ENCODE measurements at regions not wholly inside any gene's neighbourhood (a gene's known extent, or its start where the extent isn't known, plus 50 kb on each side); places are given as distances from the start of the nearest gene placed in this dataset.

GRCh38 chr16:51436742-51437141 is 285.7 kb upstream of the SALL1 start:
- no peak for DNase-seq (ENCODE audit: low read depth)

GRCh38 chr16:51434567-51435198 is 283.6 kb upstream of the SALL1 start:
- no peak for DNase-seq (ENCODE audit: low read depth)

- no peak for DNase-seq (ENCODE audit: low read depth)
These were observed 282.5 kb upstream of the SALL1 start for GRCh38 chr16:51433599-51433998.

DNA sequence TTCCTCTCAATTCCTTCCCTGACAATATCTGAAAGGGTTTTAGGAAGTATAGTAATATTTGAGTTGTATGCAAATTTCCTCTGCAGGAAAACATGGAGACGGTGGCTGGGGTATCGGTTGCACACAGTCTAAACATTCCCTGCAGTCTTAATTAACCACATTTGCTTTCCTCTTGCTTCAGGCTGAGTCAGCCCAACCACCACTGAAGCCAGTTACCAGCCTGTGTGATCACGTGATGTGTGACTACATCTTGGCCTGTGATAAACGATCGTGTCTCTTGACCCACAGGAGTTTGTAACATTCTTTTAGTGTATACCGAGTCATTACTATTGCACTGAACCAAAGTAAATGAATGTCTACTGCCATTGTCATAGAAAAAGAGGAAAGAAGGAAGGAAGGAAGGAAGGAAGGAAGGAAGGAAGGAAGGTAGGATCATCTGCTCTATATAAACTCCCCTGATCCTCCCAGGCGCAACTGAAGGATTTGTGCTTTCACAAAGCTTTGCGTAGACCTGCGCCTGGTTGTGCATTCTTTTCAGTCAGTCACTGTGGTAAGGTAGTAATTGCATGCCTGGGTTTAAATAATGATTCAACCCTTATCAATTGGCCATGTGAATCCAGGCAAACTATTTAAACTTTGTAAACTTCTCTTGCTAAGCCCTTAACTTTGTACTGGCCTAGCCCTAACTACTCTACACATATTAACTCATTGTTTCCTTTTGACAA is 280.6 kb upstream of the SALL1 start:
- DNase-seq (ENCODE audit: low read depth): peak; percentile 88

DNA sequence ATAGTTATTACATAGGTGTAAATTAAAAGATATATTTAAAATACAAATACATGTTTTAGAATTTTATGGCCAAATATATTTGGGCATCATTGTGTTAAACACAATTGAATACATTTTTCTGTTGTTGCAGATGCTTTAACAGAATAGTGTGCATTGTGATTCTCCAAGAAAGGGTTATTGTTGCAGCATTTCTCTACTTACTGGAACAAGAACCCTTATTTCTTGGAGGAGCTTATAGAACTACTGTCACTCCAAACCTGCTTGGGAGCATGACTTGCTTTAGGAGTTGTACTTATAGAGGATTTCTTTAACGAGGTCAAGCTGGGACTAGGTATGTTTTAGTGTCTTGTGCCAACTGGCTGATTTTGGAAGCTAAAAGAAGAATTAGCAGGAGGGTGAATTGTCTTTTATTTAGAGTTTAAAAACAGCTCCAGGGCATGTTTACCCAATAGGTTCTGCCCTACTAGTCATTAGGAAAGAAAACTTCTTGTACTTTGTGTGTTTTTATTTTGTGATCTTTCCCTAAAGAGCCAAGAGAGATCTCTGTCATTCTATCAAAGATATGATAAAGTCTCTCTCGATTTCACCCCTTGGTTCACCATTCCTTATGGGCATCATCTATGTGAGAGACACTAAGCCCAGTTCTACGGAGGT is 279.8 kb upstream of the SALL1 start:
- DNase-seq (ENCODE audit: low read depth): no peak

DNA sequence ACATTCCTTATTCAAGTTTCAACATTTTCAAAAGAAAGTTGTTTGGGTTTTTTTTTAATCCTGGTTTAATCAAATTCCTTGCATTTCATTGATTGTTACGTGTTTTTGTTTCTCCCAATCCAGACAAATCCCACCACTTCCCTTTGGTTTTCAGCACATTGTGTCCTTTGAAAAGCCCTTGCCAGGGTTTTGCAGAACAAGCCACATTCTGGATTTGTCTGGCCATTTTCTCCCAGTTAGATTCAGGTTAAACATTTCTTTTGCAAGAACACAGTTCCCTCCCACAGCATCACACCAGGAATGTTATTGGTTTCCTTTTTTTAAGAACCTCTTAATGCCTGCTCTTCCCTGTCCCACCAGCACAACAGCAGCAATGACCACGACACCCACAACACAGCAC is 278.0 kb upstream of the SALL1 start:
- no peak for DNase-seq (ENCODE audit: low read depth)

DNA sequence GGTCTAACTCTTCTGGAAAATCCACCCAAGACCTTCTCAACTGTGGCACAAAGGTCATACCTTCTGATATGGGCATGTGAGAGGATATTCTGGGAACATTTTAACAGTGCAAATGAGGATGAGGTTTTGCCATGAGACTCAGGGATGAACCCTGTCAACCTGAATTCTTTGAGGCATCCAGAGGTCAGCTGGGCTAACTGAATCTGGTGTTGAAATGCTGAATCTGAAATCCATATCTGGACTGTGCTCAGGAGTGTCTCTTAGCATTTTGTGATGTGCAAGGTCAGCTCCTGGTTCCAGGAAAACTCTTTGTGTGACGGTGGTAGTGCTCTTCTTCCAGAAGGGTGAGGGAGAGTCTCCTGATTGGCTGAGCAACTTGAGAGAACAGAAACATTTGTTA is 276.0 kb upstream of the SALL1 start:
- DNase-seq (ENCODE audit: low read depth): no peak

GRCh38 chr16:51426276-51426675 is 275.2 kb upstream of the SALL1 start:
- DNase-seq (ENCODE audit: low read depth): no peak

DNA sequence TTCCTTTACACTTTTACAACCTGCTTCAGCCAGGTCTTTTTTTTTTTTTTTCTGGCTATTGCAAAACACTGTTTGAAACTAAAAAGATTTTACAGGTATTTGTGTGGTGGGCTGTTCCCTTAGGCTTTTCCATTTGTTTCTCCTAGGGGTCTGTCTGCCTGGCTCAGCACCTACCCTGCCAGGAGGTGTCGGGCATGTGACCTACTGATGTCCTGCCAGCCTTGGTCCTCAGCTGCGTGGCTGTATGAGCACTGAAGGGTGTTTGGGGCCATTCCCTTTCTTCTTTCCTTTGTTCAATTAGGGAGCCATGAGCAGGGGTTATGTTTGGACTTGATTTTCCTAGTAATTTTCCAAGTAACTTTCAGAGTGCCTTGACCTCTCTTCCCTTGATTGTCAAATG is 269.2 kb upstream of the SALL1 start:
- DNase-seq (ENCODE audit: low read depth): no peak

- no peak for DNase-seq (ENCODE audit: low read depth)
These were observed 268.7 kb upstream of the SALL1 start for GRCh38 chr16:51419768-51420167.

DNA sequence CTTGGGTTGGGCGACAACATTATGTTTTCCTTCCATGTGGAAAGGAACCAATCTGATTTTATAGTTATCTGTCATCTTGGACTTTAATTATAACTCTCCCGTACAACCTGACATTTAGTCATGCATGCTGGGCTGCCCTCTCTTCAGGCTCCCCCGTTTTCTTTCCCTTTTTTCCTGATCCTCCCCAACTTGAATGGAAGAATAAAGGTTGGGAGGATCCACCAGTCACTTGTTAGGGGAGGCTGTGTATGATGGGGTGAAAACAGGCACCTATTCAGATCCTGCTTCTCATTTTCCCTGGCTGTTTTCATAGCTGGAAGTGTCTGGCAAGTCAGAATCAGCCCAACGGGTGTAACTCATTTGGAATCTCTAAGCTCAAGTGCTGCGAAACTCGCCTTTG is 267.2 kb upstream of the SALL1 start:
- no peak for DNase-seq (ENCODE audit: low read depth)

DNA sequence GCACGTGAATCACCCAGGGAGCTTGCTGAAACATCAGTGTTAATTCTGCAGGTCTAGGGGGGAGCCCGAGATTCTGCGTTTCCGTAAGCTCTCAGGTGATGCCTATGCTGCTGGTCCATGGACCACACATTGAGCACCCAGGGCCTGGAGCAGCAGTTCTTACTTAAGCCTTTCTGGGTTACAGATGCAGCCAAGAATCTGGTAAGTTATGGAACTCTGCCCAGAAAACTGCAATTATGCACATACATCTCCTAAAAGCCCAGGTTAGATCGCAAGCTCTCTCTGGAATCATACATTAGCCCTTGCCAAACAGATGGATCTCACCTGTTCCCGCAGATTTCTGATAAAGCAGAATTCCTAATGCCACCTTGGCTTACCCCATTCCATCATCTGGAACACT is 265.9 kb upstream of the SALL1 start:
- no peak for DNase-seq (ENCODE audit: low read depth)

GRCh38 chr16:51410125-51410524 is 259.1 kb upstream of the SALL1 start:
- no peak for DNase-seq (ENCODE audit: low read depth)

DNA sequence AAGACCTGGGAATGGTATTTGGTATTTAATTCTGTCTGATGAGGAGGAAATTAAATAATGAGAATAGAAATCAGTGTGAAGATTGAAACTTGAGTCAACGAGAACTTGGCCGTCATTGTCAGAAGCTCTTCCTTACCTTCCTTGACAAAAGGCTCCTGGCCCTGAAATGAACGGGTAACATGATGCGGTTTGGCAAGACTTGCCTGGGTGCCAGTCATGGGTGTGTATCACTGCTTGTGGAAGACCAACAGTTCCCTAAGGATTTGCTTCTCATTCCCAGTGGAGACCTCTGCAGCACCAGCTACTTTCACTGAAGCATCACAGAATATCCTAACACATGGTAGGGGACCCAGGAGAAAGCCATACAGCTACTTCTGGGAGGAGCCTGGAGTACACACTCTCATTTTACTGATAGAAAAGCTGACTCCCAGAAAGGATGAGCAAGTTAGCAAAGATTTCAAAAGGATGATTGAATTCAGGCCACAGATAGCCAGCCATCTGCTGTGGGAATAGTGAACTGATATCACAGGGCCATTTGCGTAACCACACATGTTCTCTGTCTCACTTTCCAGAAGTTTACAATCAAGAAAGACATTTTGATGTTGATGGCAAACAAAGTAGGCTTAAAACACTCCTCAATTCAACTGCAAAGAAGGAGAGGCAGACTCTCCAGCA is 258.1 kb upstream of the SALL1 start:
- no peak for DNase-seq (ENCODE audit: low read depth)

- peak; percentile 55 for DNase-seq (ENCODE audit: low read depth)
These were observed 257.3 kb upstream of the SALL1 start for GRCh38 chr16:51408357-51408756.

GRCh38 chr16:51407921-51408320 is 256.9 kb upstream of the SALL1 start:
- no peak for DNase-seq (ENCODE audit: low read depth)

GRCh38 chr16:51407199-51407598 is 256.1 kb upstream of the SALL1 start:
- no peak for DNase-seq (ENCODE audit: low read depth)

- DNase-seq (ENCODE audit: low read depth): no peak
These were observed 254.3 kb upstream of the SALL1 start for GRCh38 chr16:51405361-51405760.

DNA sequence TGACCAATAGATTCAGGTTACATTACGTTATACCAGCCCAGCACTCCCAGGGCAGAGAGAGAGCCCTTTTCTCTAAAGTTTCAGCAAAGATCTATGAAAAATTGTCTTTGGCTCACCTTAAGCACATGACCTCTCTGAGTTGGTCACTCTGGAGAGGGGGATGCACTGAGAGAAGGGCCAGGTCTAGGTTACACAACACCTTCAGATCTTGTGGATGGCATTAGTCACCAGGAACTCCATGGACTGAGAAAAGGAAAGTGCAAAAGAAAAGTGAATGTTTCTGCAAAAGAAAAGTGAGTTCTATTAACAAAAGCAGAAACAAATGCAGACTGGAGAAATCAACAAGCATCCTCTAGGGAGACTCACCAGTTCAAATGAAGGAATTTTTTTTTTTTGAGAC is 253.3 kb upstream of the SALL1 start:
- no peak for DNase-seq (ENCODE audit: low read depth)

GRCh38 chr16:51402785-51403184 is 251.7 kb upstream of the SALL1 start:
- no peak for DNase-seq (ENCODE audit: low read depth)

- no peak for DNase-seq (ENCODE audit: low read depth)
These were observed 251.2 kb upstream of the SALL1 start for GRCh38 chr16:51402298-51402697.

DNA sequence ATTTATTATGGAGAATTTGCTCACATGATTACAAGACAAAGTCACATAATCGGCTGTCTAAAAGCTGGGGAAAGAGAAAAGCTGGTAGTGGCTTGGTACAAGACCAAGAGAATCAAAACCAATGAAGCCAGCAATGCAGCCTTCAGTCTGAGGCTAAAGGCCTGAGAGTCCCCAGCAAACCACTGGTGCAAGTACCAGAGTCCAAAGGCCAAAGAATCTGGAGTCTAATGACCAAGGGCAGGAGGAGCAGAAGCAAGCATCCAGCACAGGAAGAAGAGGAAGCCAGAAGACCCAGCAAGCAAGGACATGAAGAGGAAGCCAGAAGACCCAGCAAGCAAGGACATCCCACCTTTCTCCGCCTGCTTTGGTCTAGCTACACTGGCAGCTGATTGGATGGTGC is 250.6 kb upstream of the SALL1 start:
- no peak for DNase-seq (ENCODE audit: low read depth)
